Tibial nerve (tissue), 4 donors: ENCODE measurements at regions not wholly inside any gene's neighbourhood (a gene's known extent, or its start where the extent isn't known, plus 50 kb on each side); places are given as distances from the start of the nearest gene placed in this dataset.

Source experiments
- EP300 ChIP-seq, 2 donors: sonication (generic); formaldehyde crosslinking; IDR thresholded peaks; one replicate each; pipeline ENCODE4 v1.6.1; 2017; ENCODE audit warnings: antibody characterized with exemption in 2 of 2, mild to moderate bottlenecking in 1 of 2
- POLR2A ChIP-seq, 2 donors: fragments of 450-650 bp; IDR thresholded peaks; one replicate each; pipeline ENCODE4 v1.6.1; 2017; ENCODE audit warnings: antibody characterized with exemption in 2 of 2, mild to moderate bottlenecking in 2 of 2, moderate library complexity in 2 of 2
- TF ChIP-seq, protein P1 (sequence below), 5 experiments: fragments of 200-600 bp in 3 of 5; fragments of 450-650 bp in 2 of 5; sonication (generic) in 3 of 5; IDR thresholded peaks; one replicate each; pipeline ENCODE4 v1.5.1; 2016 to 2019; ENCODE audit warnings: antibody characterized with exemption in 5 of 5, mild to moderate bottlenecking in 3 of 5, moderate library complexity in 2 of 5

DNA sequence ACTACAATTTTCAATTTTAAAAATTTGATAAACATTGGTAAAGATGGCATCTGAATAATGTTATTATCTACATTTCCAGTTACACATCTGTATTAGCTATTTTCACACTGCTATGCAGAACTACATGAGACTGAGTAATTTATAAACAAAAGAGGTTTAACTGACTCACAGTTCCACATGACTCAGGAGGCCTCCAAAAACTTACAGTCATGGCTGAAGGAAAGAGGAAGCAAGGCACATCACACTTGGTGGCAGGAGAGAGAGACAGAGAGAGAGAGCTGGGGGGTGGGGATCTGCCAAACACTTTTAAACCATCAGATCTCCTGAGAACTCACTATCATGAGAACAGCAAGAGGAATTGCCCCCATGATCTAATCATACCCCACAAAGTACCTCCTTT, 850.0 kb downstream of the LTN1 start:
- TF ChIP-seq, protein P1, sequence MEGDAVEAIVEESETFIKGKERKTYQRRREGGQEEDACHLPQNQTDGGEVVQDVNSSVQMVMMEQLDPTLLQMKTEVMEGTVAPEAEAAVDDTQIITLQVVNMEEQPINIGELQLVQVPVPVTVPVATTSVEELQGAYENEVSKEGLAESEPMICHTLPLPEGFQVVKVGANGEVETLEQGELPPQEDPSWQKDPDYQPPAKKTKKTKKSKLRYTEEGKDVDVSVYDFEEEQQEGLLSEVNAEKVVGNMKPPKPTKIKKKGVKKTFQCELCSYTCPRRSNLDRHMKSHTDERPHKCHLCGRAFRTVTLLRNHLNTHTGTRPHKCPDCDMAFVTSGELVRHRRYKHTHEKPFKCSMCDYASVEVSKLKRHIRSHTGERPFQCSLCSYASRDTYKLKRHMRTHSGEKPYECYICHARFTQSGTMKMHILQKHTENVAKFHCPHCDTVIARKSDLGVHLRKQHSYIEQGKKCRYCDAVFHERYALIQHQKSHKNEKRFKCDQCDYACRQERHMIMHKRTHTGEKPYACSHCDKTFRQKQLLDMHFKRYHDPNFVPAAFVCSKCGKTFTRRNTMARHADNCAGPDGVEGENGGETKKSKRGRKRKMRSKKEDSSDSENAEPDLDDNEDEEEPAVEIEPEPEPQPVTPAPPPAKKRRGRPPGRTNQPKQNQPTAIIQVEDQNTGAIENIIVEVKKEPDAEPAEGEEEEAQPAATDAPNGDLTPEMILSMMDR (IDR thresholded peaks at IDR 0.05): no peak
- TF ChIP-seq EP300 (IDR thresholded peaks at IDR 0.05) (peak in 1 of 2 donors; percentile 18), POLR2A (IDR thresholded peaks at IDR 0.05) (no peak)
